IMR-90 (cell line): ENCODE measurements at regions not wholly inside any gene's neighbourhood (a gene's known extent, or its start where the extent isn't known, plus 50 kb on each side); places are given as distances from the start of the nearest gene placed in this dataset.

Experiments used
- ATAC-seq: fragments of 200-7000 bp; cut with Tn5 transposase; 2 replicates; pipeline ENCODE4 v1.9.1; 2020; ENCODE audit warnings: low read depth, mild to moderate bottlenecking, moderate library complexity
- BruUV-seq: library from RNA; stranded (reverse); fragments of 400-500 nt; replicated peaks from 2 replicates; lab custom pipeline; 2021; lab: Mats Ljungman, UMichigan
- CTCF ChIA-PET: fragments of 300-600 bp; formaldehyde crosslinking; extraction: SDS; loops from one replicate; lab custom pipeline; 2021; ENCODE audit warnings: antibody characterized with exemption; lab: Yijun Ruan, JAX
- POLR2A ChIA-PET: fragments of 300-600 bp; sonication (Branson Sonifier 250); formaldehyde crosslinking; loops from one replicate; lab custom pipeline; 2022; ENCODE audit warnings: antibody characterized with exemption; ENCODE audit not compliant: unreplicated experiment; lab: Charles Lee
- DNase-seq: peaks from one replicate; pipeline ENCODE4 v3.0.0; 2013
- H2AFZ ChIP-seq: replicated peaks from 2 replicates; pipeline ENCODE3; 2013; ENCODE audit warnings: low read length, mild to moderate bottlenecking; ENCODE audit not compliant: poor library complexity
- H2AK5ac ChIP-seq: 2 replicates; pipeline ENCODE4 v1.6.1; 2013; ENCODE audit warnings: low read depth, low read length, inconsistent platforms
- H2AK9ac ChIP-seq: replicated peaks from 2 replicates; pipeline ENCODE3; 2013; ENCODE audit warnings: mild to moderate bottlenecking, low read depth, low read length, moderate library complexity; ENCODE audit not compliant: poor library complexity
- H2BK120ac ChIP-seq: 2 replicates; pipeline ENCODE4 v1.6.1; 2013; ENCODE audit warnings: low read depth, low read length, inconsistent platforms
- H2BK15ac ChIP-seq: 3 replicates; pipeline ENCODE4 v1.6.1; 2013; ENCODE audit warnings: low read depth, low read length, inconsistent platforms
- H2BK20ac ChIP-seq: 2 replicates; pipeline ENCODE4 v1.6.1; 2013; ENCODE audit warnings: low read depth, mild to moderate bottlenecking, inconsistent platforms, low read length, moderate library complexity
- H2BK5ac ChIP-seq: 2 replicates; pipeline ENCODE4 v1.6.1; 2013; ENCODE audit warnings: mild to moderate bottlenecking, low read depth, low read length, inconsistent platforms; ENCODE audit not compliant: poor library complexity, severe bottlenecking
- H3K14ac ChIP-seq: replicated peaks from 2 replicates; pipeline ENCODE4 v1.6.1; 2013; ENCODE audit warnings: low read depth, low read length, inconsistent platforms
- H3K18ac ChIP-seq: 2 replicates; pipeline ENCODE4 v1.6.1; 2013; ENCODE audit warnings: low read depth, low read length, control low read depth
- H3K23ac ChIP-seq: 2 replicates; pipeline ENCODE4 v1.6.1; 2013; ENCODE audit warnings: low read depth, low read length, inconsistent platforms
- H3K27ac ChIP-seq: 2 replicates; pipeline ENCODE4 v1.5.1; 2013; ENCODE audit warnings: mild to moderate bottlenecking, control low read depth, low read length; ENCODE audit not compliant: insufficient read depth
- H3K27me3 ChIP-seq: 2 replicates; pipeline ENCODE4 v1.6.1; 2013; ENCODE audit warnings: low read length; ENCODE audit not compliant: control insufficient read depth, insufficient read depth
- H3K36me3 ChIP-seq: 2 replicates; pipeline ENCODE4 v1.6.1; 2013; ENCODE audit warnings: low read length, mixed read lengths; ENCODE audit not compliant: control insufficient read depth, insufficient read depth
- H3K4ac ChIP-seq: 2 replicates; pipeline ENCODE4 v1.6.1; 2013; ENCODE audit warnings: low read depth, low read length, inconsistent platforms
- H3K4me1 ChIP-seq: 2 replicates; pipeline ENCODE4 v1.6.1; 2013; ENCODE audit warnings: low read length, mixed read lengths; ENCODE audit not compliant: control insufficient read depth, insufficient read depth
- H3K4me2 ChIP-seq: 2 replicates; pipeline ENCODE4 v1.6.1; 2013; ENCODE audit warnings: low read depth, mild to moderate bottlenecking, control low read depth, low read length, moderate library complexity
- H3K4me3 ChIP-seq: 2 replicates; pipeline ENCODE4 v1.5.1; 2013; ENCODE audit warnings: low read depth, mild to moderate bottlenecking, control low read depth, low read length, moderate library complexity; ENCODE audit not compliant: insufficient read depth
- H3K56ac ChIP-seq: 2 replicates; pipeline ENCODE4 v1.6.1; 2013; ENCODE audit warnings: low read length, inconsistent platforms; ENCODE audit not compliant: insufficient read depth; ENCODE audit errors: extremely low read depth
- H3K79me1 ChIP-seq, 2 experiments: 2 replicates each; pipeline ENCODE4 v1.6.1; 2013; ENCODE audit warnings: low read length in 2 of 2, inconsistent platforms in 1 of 2, low read depth in 1 of 2
- H3K9ac ChIP-seq: 2 replicates; pipeline ENCODE4 v1.6.1; 2013; ENCODE audit warnings: low read depth, low read length, control low read depth
- H3K9me1 ChIP-seq: 2 replicates; pipeline ENCODE4 v1.6.1; 2013; ENCODE audit warnings: low read length, inconsistent platforms; ENCODE audit not compliant: insufficient read depth
- H3K9me3 ChIP-seq: 2 replicates; pipeline ENCODE4 v1.6.1; 2013; ENCODE audit warnings: low read length; ENCODE audit not compliant: control insufficient read depth, insufficient read depth
- H4K20me1 ChIP-seq: 2 replicates; pipeline ENCODE4 v1.6.1; 2013; ENCODE audit warnings: low read length, inconsistent platforms; ENCODE audit not compliant: insufficient read depth
- H4K5ac ChIP-seq: 2 replicates; pipeline ENCODE4 v1.6.1; 2013; ENCODE audit warnings: mild to moderate bottlenecking, low read depth, low read length, control low read depth
- H4K8ac ChIP-seq, 2 experiments: 2 replicates each; pipeline ENCODE4 v1.6.1; 2013; ENCODE audit warnings: low read depth in 2 of 2, low read length in 2 of 2, control low read depth in 1 of 2, inconsistent platforms in 1 of 2
- H4K91ac ChIP-seq: 2 replicates; pipeline ENCODE4 v1.6.1; 2013; ENCODE audit warnings: low read depth, low read length, inconsistent platforms; ENCODE audit not compliant: insufficient read depth
- CEBPB ChIP-seq: IDR thresholded peaks from 2 replicates; pipeline ENCODE4 v1.6.1; 2012; ENCODE audit warnings: low read depth, low read length, improper control_type of control experiment
- CHD1 ChIP-seq: IDR thresholded peaks from 2 replicates; pipeline ENCODE4 v1.6.1; 2012; ENCODE audit warnings: low read depth, low read length, improper control_type of control experiment
- FOS ChIP-seq: fragments of 150-350 bp; IDR thresholded peaks from 2 replicates; pipeline ENCODE4 v1.6.1; 2016; ENCODE audit warnings: low read depth, low read length
- MAFK ChIP-seq: IDR thresholded peaks from 2 replicates; pipeline ENCODE4 v1.6.1; 2012; ENCODE audit warnings: low read depth, low read length, improper control_type of control experiment
- MXI1 ChIP-seq: IDR thresholded peaks from 2 replicates; pipeline ENCODE4 v1.6.1; 2012; ENCODE audit warnings: low read depth, mild to moderate bottlenecking, low read length, moderate library complexity, borderline replicate concordance
- POLR2A ChIP-seq: IDR thresholded peaks from 2 replicates; pipeline ENCODE4 v1.6.1; 2012; ENCODE audit warnings: mild to moderate bottlenecking, low read depth, low read length
- RCOR1 ChIP-seq: IDR thresholded peaks from 2 replicates; pipeline ENCODE4 v1.6.1; 2012; ENCODE audit warnings: mild to moderate bottlenecking, low read length, improper control_type of control experiment; ENCODE audit not compliant: insufficient replicate concordance
- SMC3 ChIP-seq: fragments of 150-350 bp; IDR thresholded peaks from 2 replicates; pipeline ENCODE4 v1.6.1; 2016; ENCODE audit warnings: low read depth, mild to moderate bottlenecking, antibody characterized with exemption, low read length, moderate library complexity
- WGBS, 2 experiments: methylation state at CpG; one replicate each; pipeline versions ENCODE4 v1.1.5 to v1.1.7; 2013; ENCODE audit warnings: missing lambda C conversion rate in 2 of 2; ENCODE audit not compliant: insufficient read length in 1 of 2; ENCODE audit errors: extremely low coverage in 2 of 2; 5-methylcytosine and 5-hydroxymethylcytosine counted together
- dilution Hi-C: fragments of 300-500 bp; cut with HindIII; formaldehyde crosslinking; loops from one replicate; pipeline ENCODE4 v1.14.3; 2018; ENCODE audit warnings: low sequenced_read_pairs; ENCODE audit not compliant: unreplicated experiment
- in situ Hi-C: fragments of 300-500 bp; cut with MboI; formaldehyde crosslinking; loops from 3 replicates; pipeline ENCODE4 v1.14.3; 2019; ENCODE audit warnings: low sequenced_read_pairs, inconsistent platforms, mixed read lengths
- intact Hi-C: fragments of 100-400 bp; cut with micrococcal nuclease; formaldehyde crosslinking; loops from 2 replicates; pipeline ENCODE4 v1.10.0; 2022
- TF ChIP-seq, protein P1 (sequence below): fragments of 150-350 bp; IDR thresholded peaks from 2 replicates; pipeline ENCODE4 v1.6.1; 2017; ENCODE audit warnings: mild to moderate bottlenecking, antibody characterized with exemption, low read length, low read depth
- TF ChIP-seq, protein P2 (sequence below): conservative IDR thresholded peaks from 2 replicates; pipeline ENCODE4 v1.5.1; 2012; ENCODE audit warnings: mild to moderate bottlenecking, low read depth, low read length, improper control_type of control experiment
- TF ChIP-seq, protein P3 (sequence below): fragments of 150-350 bp; IDR thresholded peaks from 2 replicates; pipeline ENCODE4 v1.6.1; 2016; ENCODE audit warnings: low read depth, mild to moderate bottlenecking, low read length, moderate library complexity, borderline replicate concordance

DNA sequence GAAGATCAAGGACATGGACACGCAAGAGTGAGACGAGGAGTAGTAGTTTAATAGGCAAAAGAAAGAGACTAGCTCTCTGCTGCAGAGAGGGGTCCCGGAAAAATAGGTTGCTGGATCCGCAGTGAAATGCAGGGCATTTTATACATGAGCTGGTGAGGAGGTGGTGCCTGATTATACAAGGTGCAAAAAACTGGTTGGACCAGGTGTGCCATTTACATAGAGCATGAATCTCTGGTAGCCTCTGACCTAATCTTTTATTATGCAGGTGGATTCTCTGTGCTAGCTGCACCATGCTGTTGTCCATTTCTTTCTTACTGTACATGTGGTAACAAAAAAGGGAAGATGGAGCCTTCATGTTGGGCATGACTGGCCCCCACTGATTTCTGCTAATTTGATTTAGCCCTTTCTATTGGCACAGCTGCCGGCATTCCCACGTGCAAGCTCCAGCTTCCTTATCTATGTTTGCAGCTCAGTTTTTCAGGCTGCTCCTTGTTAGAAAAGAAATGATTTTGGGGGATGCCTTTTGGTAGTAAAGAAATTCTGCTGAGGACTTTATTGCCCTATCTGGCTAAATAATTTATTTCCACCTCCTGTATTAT, 548.1 kb downstream of the BRINP3 start:
- no peak overlapping the region for H3K56ac ChIP-seq
- H3K9me3 ChIP-seq = no peaks in the 10 kb centered on the region
- H3K4me3 ChIP-seq = no peak overlapping the region
- no peak overlapping the region for H2AK5ac ChIP-seq
- no peak for ATAC-seq
- CTCF ChIA-PET = no interaction called here
- no peaks in the 10 kb centered on the region for H3K36me3 ChIP-seq
- no peak overlapping the region for H2AK9ac ChIP-seq
- no peaks in the 10 kb centered on the region for H3K4me1 ChIP-seq
- POLR2A ChIA-PET = no interaction called here
- no peaks in the 10 kb centered on the region for H3K27me3 ChIP-seq
- H4K5ac ChIP-seq = no peak overlapping the region
- no peak overlapping the region for H3K14ac ChIP-seq
- no peak overlapping the region for H4K91ac ChIP-seq
- no peak overlapping the region for H2BK120ac ChIP-seq
- TF ChIP-seq RCOR1 (no peak), POLR2A (no peak), FOS (no peak), MAFK (no peak), MXI1 (no peak), CEBPB (no peak), CHD1 (no peak), SMC3 (no peak)
- TF ChIP-seq, protein P1, sequence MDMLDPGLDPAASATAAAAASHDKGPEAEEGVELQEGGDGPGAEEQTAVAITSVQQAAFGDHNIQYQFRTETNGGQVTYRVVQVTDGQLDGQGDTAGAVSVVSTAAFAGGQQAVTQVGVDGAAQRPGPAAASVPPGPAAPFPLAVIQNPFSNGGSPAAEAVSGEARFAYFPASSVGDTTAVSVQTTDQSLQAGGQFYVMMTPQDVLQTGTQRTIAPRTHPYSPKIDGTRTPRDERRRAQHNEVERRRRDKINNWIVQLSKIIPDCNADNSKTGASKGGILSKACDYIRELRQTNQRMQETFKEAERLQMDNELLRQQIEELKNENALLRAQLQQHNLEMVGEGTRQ = no peak
- TF ChIP-seq, protein P2, sequence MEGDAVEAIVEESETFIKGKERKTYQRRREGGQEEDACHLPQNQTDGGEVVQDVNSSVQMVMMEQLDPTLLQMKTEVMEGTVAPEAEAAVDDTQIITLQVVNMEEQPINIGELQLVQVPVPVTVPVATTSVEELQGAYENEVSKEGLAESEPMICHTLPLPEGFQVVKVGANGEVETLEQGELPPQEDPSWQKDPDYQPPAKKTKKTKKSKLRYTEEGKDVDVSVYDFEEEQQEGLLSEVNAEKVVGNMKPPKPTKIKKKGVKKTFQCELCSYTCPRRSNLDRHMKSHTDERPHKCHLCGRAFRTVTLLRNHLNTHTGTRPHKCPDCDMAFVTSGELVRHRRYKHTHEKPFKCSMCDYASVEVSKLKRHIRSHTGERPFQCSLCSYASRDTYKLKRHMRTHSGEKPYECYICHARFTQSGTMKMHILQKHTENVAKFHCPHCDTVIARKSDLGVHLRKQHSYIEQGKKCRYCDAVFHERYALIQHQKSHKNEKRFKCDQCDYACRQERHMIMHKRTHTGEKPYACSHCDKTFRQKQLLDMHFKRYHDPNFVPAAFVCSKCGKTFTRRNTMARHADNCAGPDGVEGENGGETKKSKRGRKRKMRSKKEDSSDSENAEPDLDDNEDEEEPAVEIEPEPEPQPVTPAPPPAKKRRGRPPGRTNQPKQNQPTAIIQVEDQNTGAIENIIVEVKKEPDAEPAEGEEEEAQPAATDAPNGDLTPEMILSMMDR = no peak
- TF ChIP-seq, protein P3, sequence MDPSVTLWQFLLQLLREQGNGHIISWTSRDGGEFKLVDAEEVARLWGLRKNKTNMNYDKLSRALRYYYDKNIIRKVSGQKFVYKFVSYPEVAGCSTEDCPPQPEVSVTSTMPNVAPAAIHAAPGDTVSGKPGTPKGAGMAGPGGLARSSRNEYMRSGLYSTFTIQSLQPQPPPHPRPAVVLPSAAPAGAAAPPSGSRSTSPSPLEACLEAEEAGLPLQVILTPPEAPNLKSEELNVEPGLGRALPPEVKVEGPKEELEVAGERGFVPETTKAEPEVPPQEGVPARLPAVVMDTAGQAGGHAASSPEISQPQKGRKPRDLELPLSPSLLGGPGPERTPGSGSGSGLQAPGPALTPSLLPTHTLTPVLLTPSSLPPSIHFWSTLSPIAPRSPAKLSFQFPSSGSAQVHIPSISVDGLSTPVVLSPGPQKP = no peak
- H3K27ac ChIP-seq = no peak overlapping the region
- H3K9me1 ChIP-seq = no peaks in the 10 kb centered on the region
- H2BK20ac ChIP-seq = no peak overlapping the region
- H3K9ac ChIP-seq = no peak overlapping the region
- no peak overlapping the region for H2BK5ac ChIP-seq
- BruUV-seq = no TSS peak
- intact Hi-C loops (no loop called here), dilution Hi-C loops (no loop called here), in situ Hi-C loops (no loop called here)
- DNase-seq = no peak
- no peak overlapping the region for H3K18ac ChIP-seq
- no peak overlapping the region for H3K4ac ChIP-seq
- no CpG with 5 or more reads among the region's 6 CpGs for WGBS, 2 experiments
- H4K8ac ChIP-seq = no peak overlapping the region
- no peak overlapping the region for H2BK15ac ChIP-seq
- H4K20me1 ChIP-seq = no peaks in the 10 kb centered on the region
- H3K23ac ChIP-seq = no peak overlapping the region
- H3K4me2 ChIP-seq = no peak overlapping the region
- H2AFZ ChIP-seq = no peak overlapping the region
- H3K79me1 ChIP-seq = no peaks in the 10 kb centered on the region
